WTC11 (cell line): ENCODE measurements at regions not wholly inside any gene's neighbourhood (a gene's known extent, or its start where the extent isn't known, plus 50 kb on each side); places are given as distances from the start of the nearest gene placed in this dataset.

Experiments used
- ATAC-seq: fragments of 200-7000 bp; cut with Tn5 transposase; 2 replicates; pipeline ENCODE4 v1.10.0; 2021; ENCODE audit warnings: mild to moderate bottlenecking, moderate library complexity
- CTCF ChIA-PET: fragments of 300-600 bp; sonication (Branson Sonifier 250); formaldehyde crosslinking; loops from one replicate; lab custom pipeline; 2021; ENCODE audit warnings: antibody characterized with exemption; lab: Charles Lee
- POLR2A ChIA-PET: fragments of 350-600 bp; sonication (Branson Sonifier 250); formaldehyde crosslinking; loops from one replicate; lab custom pipeline; 2021; ENCODE audit warnings: antibody characterized with exemption; lab: Charles Lee
- DNase-seq: peaks from one replicate; pipeline ENCODE4 v3.0.0; 2021; ENCODE audit warnings: low spot score
- H3K27ac Mint-ChIP-seq: 2 replicates; pipeline ENCODE4 v1.8.0; 2021; ENCODE audit warnings: mixed read lengths
- H3K27me3 Mint-ChIP-seq: 2 replicates; pipeline ENCODE4 v1.8.0; 2021; ENCODE audit warnings: low read depth, mild to moderate bottlenecking, moderate library complexity, mixed read lengths
- H3K36me3 Mint-ChIP-seq: 2 replicates; pipeline ENCODE4 v1.8.0; 2021; ENCODE audit warnings: mixed read lengths
- H3K4me1 Mint-ChIP-seq: 2 replicates; pipeline ENCODE4 v1.8.0; 2022; ENCODE audit warnings: mixed read lengths
- H3K4me3 Mint-ChIP-seq: 2 replicates; pipeline ENCODE4 v1.8.0; 2021; ENCODE audit warnings: mild to moderate bottlenecking, moderate library complexity, mixed read lengths
- H3K9me3 Mint-ChIP-seq: 2 replicates; pipeline ENCODE4 v1.8.0; 2021; ENCODE audit warnings: mixed read lengths
- AR ChIP-seq: fragments of 250-450 bp; sonication (Bioruptor Pico); IDR thresholded peaks from 2 replicates; pipeline ENCODE4 v1.9.0; 2021; ENCODE audit warnings: mild to moderate bottlenecking
- CREM ChIP-seq: sonication (generic); formaldehyde crosslinking; IDR thresholded peaks from 2 replicates; pipeline ENCODE4 v1.8.1; 2022; ENCODE audit warnings: mild to moderate bottlenecking, missing genetic modification reagents, moderate library complexity
- ETV6 ChIP-seq: sonication (generic); formaldehyde crosslinking; IDR thresholded peaks from 2 replicates; pipeline ENCODE4 v1.8.1; 2022; ENCODE audit warnings: mild to moderate bottlenecking, missing genetic modification reagents
- FOXK1 ChIP-seq: sonication (generic); formaldehyde crosslinking; IDR thresholded peaks from 2 replicates; pipeline ENCODE4 v1.8.0; 2022; ENCODE audit warnings: mild to moderate bottlenecking, moderate library complexity, missing genetic modification reagents
- GRHL2 ChIP-seq: fragments of 250-450 bp; sonication (Bioruptor Pico); IDR thresholded peaks from 2 replicates; pipeline ENCODE4 v1.8.0; 2022; ENCODE audit warnings: mild to moderate bottlenecking, moderate library complexity; ENCODE audit not compliant: insufficient replicate concordance, severe bottlenecking
- GTF2I ChIP-seq: fragments of 250-450 bp; sonication (Bioruptor Pico); conservative IDR thresholded peaks from 2 replicates; pipeline ENCODE4 v1.4.0; 2021; ENCODE audit warnings: mild to moderate bottlenecking
- HMGXB4 ChIP-seq: sonication (generic); formaldehyde crosslinking; IDR thresholded peaks from 2 replicates; pipeline ENCODE4 v1.8.1; 2023; ENCODE audit warnings: mild to moderate bottlenecking, moderate library complexity, missing genetic modification reagents
- KAT7 ChIP-seq: sonication (generic); formaldehyde crosslinking; IDR thresholded peaks from 2 replicates; pipeline ENCODE4 v1.8.1; 2023; ENCODE audit warnings: missing genetic modification reagents, mild to moderate bottlenecking, borderline replicate concordance
- SOX15 ChIP-seq: fragments of 250-450 bp; sonication (Bioruptor Pico); IDR thresholded peaks from 2 replicates; pipeline ENCODE4 v1.9.0; 2021; ENCODE audit warnings: mild to moderate bottlenecking
- TCF7 ChIP-seq: sonication (generic); formaldehyde crosslinking; IDR thresholded peaks from 2 replicates; pipeline ENCODE4 v1.8.0; 2022; ENCODE audit warnings: mild to moderate bottlenecking, low read depth, missing genetic modification reagents, moderate library complexity
- ZNF138 ChIP-seq: sonication (generic); formaldehyde crosslinking; conservative IDR thresholded peaks from 2 replicates; pipeline ENCODE4 v1.8.1; 2022; ENCODE audit warnings: mild to moderate bottlenecking, moderate library complexity, missing genetic modification reagents
- ZNF281 ChIP-seq: sonication (generic); formaldehyde crosslinking; IDR thresholded peaks from 2 replicates; pipeline ENCODE4 v1.8.0; 2023; ENCODE audit warnings: mild to moderate bottlenecking, missing genetic modification reagents
- ZNF671 ChIP-seq: fragments of 250-450 bp; sonication (Bioruptor Pico); IDR thresholded peaks from 2 replicates; pipeline ENCODE4 v1.8.0; 2021; ENCODE audit warnings: mild to moderate bottlenecking
- TF ChIP-seq, protein P1 (sequence below): sonication (generic); formaldehyde crosslinking; IDR thresholded peaks from 2 replicates; pipeline ENCODE4 v1.8.1; 2023; ENCODE audit warnings: mild to moderate bottlenecking, missing genetic modification reagents, borderline replicate concordance

DNA sequence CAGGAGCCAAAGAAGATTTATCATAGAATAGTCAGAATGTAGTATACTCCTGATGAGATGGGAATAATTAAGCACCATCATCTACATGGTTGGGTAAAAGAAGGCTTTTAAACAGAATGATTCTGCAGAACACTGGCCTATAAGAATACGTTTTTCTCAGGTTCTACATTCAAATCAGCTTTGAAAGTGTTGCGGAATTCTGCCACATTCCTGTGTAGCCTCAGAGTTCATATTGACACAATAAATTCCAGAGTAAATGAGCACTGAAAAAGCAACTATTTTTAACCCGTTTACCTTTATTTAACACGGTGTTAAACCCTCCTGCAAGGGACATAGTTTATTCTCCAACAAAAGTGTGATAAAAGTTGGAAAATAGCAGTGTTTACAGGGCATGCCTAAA, 950.2 kb upstream of the SLIT2 start (continued):
- TF ChIP-seq GRHL2 (CRISPR knock-in tag) (no peak), ETV6 (no peak), SOX15 (CRISPR knock-in tag) (no peak), AR (CRISPR knock-in tag) (no peak)

- CTCF ChIA-PET = no interaction called here
- H3K4me3 Mint-ChIP-seq = no peak overlapping the region
- H3K27me3 Mint-ChIP-seq = no peaks in the 10 kb centered on the region
- ATAC-seq (no peak), DNase-seq (no peak)
- H3K27ac Mint-ChIP-seq = no peak overlapping the region
- no peaks in the 10 kb centered on the region for H3K4me1 Mint-ChIP-seq
- peaks cover 5% of the 10 kb centered on the region for H3K9me3 Mint-ChIP-seq
- no peaks in the 10 kb centered on the region for H3K36me3 Mint-ChIP-seq
- POLR2A ChIA-PET = no interaction called here
- no peak for TF ChIP-seq ZNF671
- no peak for TF ChIP-seq ZNF138
- no peak for TF ChIP-seq CREM (CRISPR knock-in tag)
- TF ChIP-seq KAT7 = no peak
- no peak for TF ChIP-seq TCF7 (CRISPR knock-in tag)
- TF ChIP-seq ZNF281 (CRISPR knock-in tag) = no peak
- no peak for TF ChIP-seq GTF2I
- TF ChIP-seq HMGXB4 (CRISPR knock-in tag) = no peak
- TF ChIP-seq ETV6 = no peak
- TF ChIP-seq AR (CRISPR knock-in tag) = no peak
- TF ChIP-seq, protein P1, sequence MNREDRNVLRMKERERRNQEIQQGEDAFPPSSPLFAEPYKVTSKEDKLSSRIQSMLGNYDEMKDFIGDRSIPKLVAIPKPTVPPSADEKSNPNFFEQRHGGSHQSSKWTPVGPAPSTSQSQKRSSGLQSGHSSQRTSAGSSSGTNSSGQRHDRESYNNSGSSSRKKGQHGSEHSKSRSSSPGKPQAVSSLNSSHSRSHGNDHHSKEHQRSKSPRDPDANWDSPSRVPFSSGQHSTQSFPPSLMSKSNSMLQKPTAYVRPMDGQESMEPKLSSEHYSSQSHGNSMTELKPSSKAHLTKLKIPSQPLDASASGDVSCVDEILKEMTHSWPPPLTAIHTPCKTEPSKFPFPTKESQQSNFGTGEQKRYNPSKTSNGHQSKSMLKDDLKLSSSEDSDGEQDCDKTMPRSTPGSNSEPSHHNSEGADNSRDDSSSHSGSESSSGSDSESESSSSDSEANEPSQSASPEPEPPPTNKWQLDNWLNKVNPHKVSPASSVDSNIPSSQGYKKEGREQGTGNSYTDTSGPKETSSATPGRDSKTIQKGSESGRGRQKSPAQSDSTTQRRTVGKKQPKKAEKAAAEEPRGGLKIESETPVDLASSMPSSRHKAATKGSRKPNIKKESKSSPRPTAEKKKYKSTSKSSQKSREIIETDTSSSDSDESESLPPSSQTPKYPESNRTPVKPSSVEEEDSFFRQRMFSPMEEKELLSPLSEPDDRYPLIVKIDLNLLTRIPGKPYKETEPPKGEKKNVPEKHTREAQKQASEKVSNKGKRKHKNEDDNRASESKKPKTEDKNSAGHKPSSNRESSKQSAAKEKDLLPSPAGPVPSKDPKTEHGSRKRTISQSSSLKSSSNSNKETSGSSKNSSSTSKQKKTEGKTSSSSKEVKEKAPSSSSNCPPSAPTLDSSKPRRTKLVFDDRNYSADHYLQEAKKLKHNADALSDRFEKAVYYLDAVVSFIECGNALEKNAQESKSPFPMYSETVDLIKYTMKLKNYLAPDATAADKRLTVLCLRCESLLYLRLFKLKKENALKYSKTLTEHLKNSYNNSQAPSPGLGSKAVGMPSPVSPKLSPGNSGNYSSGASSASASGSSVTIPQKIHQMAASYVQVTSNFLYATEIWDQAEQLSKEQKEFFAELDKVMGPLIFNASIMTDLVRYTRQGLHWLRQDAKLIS = no peak
- TF ChIP-seq FOXK1 (CRISPR knock-in tag) = no peak
Measured at GRCh38 chr4:19300213-19300612, 951.5 kb upstream of the SLIT2 start.
